Liver (tissue), 3 donors: ENCODE measurements at regions not wholly inside any gene's neighbourhood (a gene's known extent, or its start where the extent isn't known, plus 50 kb on each side); places are given as distances from the start of the nearest gene placed in this dataset.

Experiments used
- EGR1 ChIP-seq, 2 donors: IDR thresholded peaks; 2 replicates each; pipeline ENCODE4 v1.6.1; 2016 to 2018; ENCODE audit warnings: antibody characterized with exemption in 2 of 2, low read depth in 2 of 2
- RAD21 ChIP-seq, 2 donors: IDR thresholded peaks; 2 replicates each; pipeline ENCODE4 v1.6.1; 2016; ENCODE audit warnings: antibody characterized with exemption in 2 of 2, mild to moderate bottlenecking in 2 of 2
- REST ChIP-seq: IDR thresholded peaks from 2 replicates; pipeline ENCODE4 v1.6.1; 2016; ENCODE audit warnings: antibody characterized with exemption, mild to moderate bottlenecking
- YY1 ChIP-seq: IDR thresholded peaks from 2 replicates; pipeline ENCODE4 v1.6.1; 2016; ENCODE audit warnings: antibody characterized with exemption, mild to moderate bottlenecking
- TF ChIP-seq, protein P1 (sequence below): fragments of 150-350 bp; IDR thresholded peaks from 2 replicates; pipeline ENCODE4 v1.5.1; 2017; ENCODE audit warnings: improper control_type of control experiment, low read depth, low read length; ENCODE audit not compliant: missing input control
- donor health status: healthy.
- donor health status: healthy.

DNA sequence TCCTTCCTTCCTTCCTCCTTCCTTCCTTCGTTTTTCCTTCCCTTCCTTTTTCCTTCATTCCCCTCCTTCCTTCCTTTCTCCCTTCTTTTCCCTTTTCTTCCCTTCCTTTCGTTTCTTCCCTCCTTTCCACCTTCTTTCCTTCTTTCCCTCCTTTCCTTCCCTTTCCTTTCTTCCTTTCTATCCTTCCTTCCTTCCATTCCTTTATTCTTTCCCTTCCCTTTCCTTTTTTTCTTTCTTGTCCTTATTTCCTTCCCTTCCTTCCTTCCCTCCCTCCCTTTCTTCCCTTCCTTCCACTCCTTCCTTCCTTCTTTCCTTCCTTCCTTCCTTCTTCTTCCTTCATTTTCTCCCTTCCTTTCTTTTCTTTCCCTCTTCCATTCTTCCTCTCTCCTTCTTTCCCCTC, 394.6 kb downstream of the GABRB3 start:
- TF ChIP-seq, protein P1, sequence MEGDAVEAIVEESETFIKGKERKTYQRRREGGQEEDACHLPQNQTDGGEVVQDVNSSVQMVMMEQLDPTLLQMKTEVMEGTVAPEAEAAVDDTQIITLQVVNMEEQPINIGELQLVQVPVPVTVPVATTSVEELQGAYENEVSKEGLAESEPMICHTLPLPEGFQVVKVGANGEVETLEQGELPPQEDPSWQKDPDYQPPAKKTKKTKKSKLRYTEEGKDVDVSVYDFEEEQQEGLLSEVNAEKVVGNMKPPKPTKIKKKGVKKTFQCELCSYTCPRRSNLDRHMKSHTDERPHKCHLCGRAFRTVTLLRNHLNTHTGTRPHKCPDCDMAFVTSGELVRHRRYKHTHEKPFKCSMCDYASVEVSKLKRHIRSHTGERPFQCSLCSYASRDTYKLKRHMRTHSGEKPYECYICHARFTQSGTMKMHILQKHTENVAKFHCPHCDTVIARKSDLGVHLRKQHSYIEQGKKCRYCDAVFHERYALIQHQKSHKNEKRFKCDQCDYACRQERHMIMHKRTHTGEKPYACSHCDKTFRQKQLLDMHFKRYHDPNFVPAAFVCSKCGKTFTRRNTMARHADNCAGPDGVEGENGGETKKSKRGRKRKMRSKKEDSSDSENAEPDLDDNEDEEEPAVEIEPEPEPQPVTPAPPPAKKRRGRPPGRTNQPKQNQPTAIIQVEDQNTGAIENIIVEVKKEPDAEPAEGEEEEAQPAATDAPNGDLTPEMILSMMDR = no peak
- no peak for TF ChIP-seq EGR1 (IDR thresholded peaks at IDR 0.05; ENCODE audit: low read depth in 2 of 2)
- no peak for TF ChIP-seq RAD21 (IDR thresholded peaks at IDR 0.05)
- no peak for TF ChIP-seq YY1
- no peak for TF ChIP-seq REST
